ENCODE measurements at regions not wholly inside any gene's neighbourhood (a gene's known extent, or its start where the extent isn't known, plus 50 kb on each side); places are given as distances from the start of the nearest gene placed in this dataset.

- peak in 1 of 2 experiments; percentile 61 for DNase-seq
Observed at GRCh38 chr5:153147891-153148623, 342.4 kb upstream of the GRIA1 start.

- no peak for DNase-seq
Observed at GRCh38 chr5:153148624-153148976, 341.9 kb upstream of the GRIA1 start.

- DNase-seq, result no peak
Observed at GRCh38 chr5:153151558-153151957, 338.9 kb upstream of the GRIA1 start.

- no peak for DNase-seq
Observed at GRCh38 chr5:153153086-153153485, 337.4 kb upstream of the GRIA1 start.

GRCh38 chr5:153157156-153157555 is 333.3 kb upstream of the GRIA1 start:
- no peak for DNase-seq

- no peak for DNase-seq
Observed at GRCh38 chr5:153158608-153159007, 331.9 kb upstream of the GRIA1 start.

GRCh38 chr5:153159616-153160015 is 330.9 kb upstream of the GRIA1 start:
- DNase-seq, result no peak

- DNase-seq, result no peak
Observed at GRCh38 chr5:153168241-153168640, 322.2 kb upstream of the GRIA1 start.

- no peak for DNase-seq
Observed at GRCh38 chr5:153187503-153187902, 303.0 kb upstream of the GRIA1 start.

- DNase-seq, result no peak
Observed at GRCh38 chr5:153206361-153206760, 284.1 kb upstream of the GRIA1 start.

GRCh38 chr5:153209016-153209415 is 281.5 kb upstream of the GRIA1 start:
- no peak for DNase-seq

GRCh38 chr5:153209687-153210086 is 280.8 kb upstream of the GRIA1 start:
- DNase-seq, result no peak

- DNase-seq, result no peak
Observed at GRCh38 chr5:153211076-153211475, 279.4 kb upstream of the GRIA1 start.

GRCh38 chr5:153212471-153212870 is 278.0 kb upstream of the GRIA1 start:
- no peak for DNase-seq

- DNase-seq, result peak in 1 of 2 experiments; percentile 22
Observed at GRCh38 chr5:153222936-153223335, 267.5 kb upstream of the GRIA1 start.

GRCh38 chr5:153223376-153223775 is 267.1 kb upstream of the GRIA1 start:
- DNase-seq, result no peak

- no peak for DNase-seq
Observed at GRCh38 chr5:153224651-153225050, 265.8 kb upstream of the GRIA1 start.

- DNase-seq, result no peak
Observed at GRCh38 chr5:153233933-153234332, 256.5 kb upstream of the GRIA1 start.

GRCh38 chr5:153236319-153236718 is 254.2 kb upstream of the GRIA1 start:
- DNase-seq, result no peak

GRCh38 chr5:153237671-153238332 is 252.7 kb upstream of the GRIA1 start:
- DNase-seq, result no peak

GRCh38 chr5:153257381-153257780 is 233.1 kb upstream of the GRIA1 start:
- DNase-seq, result no peak

GRCh38 chr5:153258469-153258868 is 232.0 kb upstream of the GRIA1 start:
- no peak for DNase-seq

GRCh38 chr5:153267506-153267905 is 223.0 kb upstream of the GRIA1 start:
- DNase-seq, result no peak

- no peak for DNase-seq
Observed at GRCh38 chr5:153275695-153276094, 214.8 kb upstream of the GRIA1 start.

- no peak for DNase-seq
Observed at GRCh38 chr5:153276151-153276550, 214.3 kb upstream of the GRIA1 start.
